ENCODE measurements at regions not wholly inside any gene's neighbourhood (a gene's known extent, or its start where the extent isn't known, plus 50 kb on each side); places are given as distances from the start of the nearest gene placed in this dataset.

DNA sequence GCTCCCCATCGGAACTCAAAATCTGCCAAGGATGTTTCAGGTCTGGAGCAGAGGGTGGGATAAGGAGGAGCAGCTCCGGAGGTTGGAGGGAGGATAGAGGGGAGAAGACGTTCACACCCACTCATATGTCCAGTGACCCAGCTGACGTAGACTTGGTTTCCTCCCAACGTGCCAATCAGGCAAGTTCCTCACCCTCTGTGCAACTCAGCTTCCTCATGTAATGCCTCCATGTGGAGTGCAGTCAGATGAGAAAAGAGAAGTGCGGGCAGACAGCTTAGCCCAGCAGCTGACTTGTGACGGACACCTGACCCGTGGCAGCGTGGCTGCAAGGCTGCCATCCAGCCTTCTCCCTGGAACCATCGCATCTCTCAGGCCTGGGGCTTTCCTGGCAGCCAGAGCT is 86.8 kb downstream of the NPTX2 start:
- peaks cover 2% of the 10 kb centered on the region for H3K9me3 Mint-ChIP-seq
- H3K36me3 Mint-ChIP-seq = no peaks in the 10 kb centered on the region
- no peak for DNase-seq (ENCODE audit: low spot score in 2 of 2)
- no peaks in the 10 kb centered on the region for H3K4me1 Mint-ChIP-seq
- no peak for ATAC-seq (ENCODE audit: low read depth)
- no peak overlapping the region for H3K4me3 Mint-ChIP-seq
- no peak overlapping the region for H3K27ac Mint-ChIP-seq
- peaks cover 24% of the 10 kb centered on the region for H3K27me3 Mint-ChIP-seq

DNA sequence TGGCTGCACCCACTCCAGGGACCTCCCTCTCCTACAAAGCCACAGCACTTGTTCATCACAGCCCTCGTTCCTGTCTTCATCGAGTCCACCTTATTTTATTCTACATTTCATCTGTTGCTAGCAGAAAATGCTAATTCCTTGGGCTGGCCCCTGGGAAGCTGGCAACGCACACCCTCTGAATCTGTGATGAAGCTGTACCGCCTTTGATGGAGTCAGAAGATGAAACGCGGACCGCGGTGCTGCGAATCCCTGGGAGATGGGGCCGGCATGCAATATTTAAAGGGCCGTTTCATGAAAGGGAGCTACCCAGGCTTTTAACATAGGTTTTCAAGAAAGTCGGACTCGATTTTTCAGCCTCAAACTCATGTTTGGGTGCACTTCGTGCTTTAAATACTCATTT is 88.5 kb downstream of the NPTX2 start:
- peaks cover 23% of the 10 kb centered on the region for H3K27me3 Mint-ChIP-seq
- H3K4me3 Mint-ChIP-seq = no peak overlapping the region
- DNase-seq (ENCODE audit: low spot score in 2 of 2) (no peak), ATAC-seq (ENCODE audit: low read depth) (no peak)
- H3K36me3 Mint-ChIP-seq = no peaks in the 10 kb centered on the region
- no peaks in the 10 kb centered on the region for H3K4me1 Mint-ChIP-seq
- no peak overlapping the region for H3K27ac Mint-ChIP-seq
- H3K9me3 Mint-ChIP-seq = peaks cover 2% of the 10 kb centered on the region

DNA sequence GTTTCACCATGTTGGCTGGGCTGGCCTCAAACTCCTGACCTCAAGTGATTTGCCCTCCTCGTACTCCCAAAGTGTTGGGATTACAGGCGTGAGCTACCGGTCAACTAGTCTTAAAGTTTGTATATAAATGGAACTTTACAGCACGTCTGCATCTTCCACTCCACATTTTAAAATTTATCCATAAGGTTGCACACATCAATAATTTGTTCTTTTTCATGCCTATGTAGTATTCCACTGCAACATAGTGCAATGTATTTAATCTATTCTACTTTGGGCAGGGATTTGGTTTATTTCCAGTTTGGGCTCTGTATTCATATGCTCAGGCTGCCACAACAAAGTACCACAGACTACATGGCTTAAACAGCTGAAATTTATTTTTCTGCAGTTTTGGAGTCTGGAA is 90.0 kb downstream of the NPTX2 start:
- Mint-ChIP-seq H3K9me3 (peaks cover 2% of the 10 kb centered on the region), H3K4me1 (no peaks in the 10 kb centered on the region), H3K4me3 (no peak overlapping the region), H3K36me3 (no peaks in the 10 kb centered on the region), H3K27me3 (peaks cover 20% of the 10 kb centered on the region), H3K27ac (no peak overlapping the region)
- ATAC-seq (ENCODE audit: low read depth) (no peak), DNase-seq (ENCODE audit: low spot score in 2 of 2) (no peak)

DNA sequence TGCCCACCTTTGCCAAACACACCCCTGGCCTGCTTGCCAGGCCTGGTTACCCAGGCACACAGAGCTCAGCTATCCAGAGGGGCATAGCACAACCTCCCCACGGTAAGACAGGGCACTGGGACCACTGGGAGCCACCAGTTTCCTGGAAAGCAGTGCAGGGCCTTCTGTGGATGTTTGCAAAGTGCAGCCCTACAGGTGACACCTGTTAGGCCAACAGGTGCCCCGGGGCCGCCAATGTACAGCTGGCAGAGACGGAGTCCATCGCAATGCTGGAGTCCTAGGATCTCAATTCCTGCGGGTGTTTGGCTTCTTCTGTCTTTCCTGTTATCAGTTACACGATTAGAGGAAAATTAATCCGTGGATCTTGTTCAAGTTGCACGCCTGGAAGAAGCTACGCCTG is 94.9 kb downstream of the NPTX2 start:
- H3K27ac Mint-ChIP-seq = no peak overlapping the region
- no peaks in the 10 kb centered on the region for H3K36me3 Mint-ChIP-seq
- peaks cover 2% of the 10 kb centered on the region for H3K27me3 Mint-ChIP-seq
- H3K4me1 Mint-ChIP-seq = no peaks in the 10 kb centered on the region
- no peak overlapping the region for H3K4me3 Mint-ChIP-seq
- DNase-seq (ENCODE audit: low spot score in 2 of 2) (no peak), ATAC-seq (ENCODE audit: low read depth) (no peak)
- H3K9me3 Mint-ChIP-seq = peaks cover 2% of the 10 kb centered on the region

DNA sequence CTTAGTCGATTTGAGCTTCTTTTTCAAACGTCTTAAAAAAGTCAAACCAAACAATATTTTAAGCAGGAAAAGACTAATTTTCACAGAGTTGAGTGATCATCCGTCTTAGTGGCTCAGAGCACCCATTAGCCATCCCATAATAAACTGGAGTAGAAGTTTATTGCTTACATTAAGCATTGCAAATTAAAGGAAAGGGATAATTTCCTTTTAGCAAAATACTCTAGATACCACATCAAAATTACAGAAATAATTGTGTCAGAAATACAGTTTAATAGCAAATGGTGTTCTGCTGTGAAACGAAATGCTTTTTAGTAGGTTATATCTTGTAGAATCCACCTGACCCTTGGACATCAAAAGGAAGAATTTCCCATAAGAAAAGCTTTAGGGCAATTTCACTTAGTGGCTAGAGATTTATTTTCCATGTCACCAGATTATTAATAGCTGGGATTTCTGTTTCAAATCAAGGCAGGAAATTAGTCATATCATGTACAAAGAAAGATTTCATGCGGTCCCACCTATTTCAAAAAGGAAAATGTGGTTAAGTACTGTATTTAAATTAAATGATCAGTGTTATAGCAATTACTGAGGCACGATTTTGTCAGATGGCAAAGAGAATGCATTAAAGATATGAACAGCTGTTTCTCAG is 96.2 kb downstream of the NPTX2 start:
- Mint-ChIP-seq H3K36me3 (no peaks in the 10 kb centered on the region), H3K4me1 (no peaks in the 10 kb centered on the region)

DNA sequence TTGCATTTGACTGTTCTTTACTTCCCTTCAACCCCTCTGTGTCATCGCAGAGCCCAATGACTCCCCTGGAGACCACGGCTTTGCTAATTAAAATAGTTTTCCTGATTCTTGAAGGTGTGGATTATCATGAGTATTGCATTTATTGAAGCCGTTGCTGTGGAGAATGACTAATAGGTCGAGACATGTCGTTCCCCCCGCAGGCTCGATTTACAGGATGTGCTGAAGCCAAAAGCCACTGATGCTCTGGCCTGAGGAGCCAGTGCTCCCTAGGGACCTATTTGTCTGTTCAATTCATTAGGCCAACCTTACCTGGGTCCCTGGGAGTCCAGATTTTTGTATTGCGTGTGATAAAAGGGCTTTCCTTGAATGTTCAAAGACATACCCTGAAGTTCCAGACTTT is 102.3 kb downstream of the NPTX2 start:
- no peaks in the 10 kb centered on the region for H3K4me1 Mint-ChIP-seq
- no peaks in the 10 kb centered on the region for H3K9me3 Mint-ChIP-seq
- H3K27ac Mint-ChIP-seq = no peak overlapping the region
- H3K4me3 Mint-ChIP-seq = no peak overlapping the region
- no peak for ATAC-seq (ENCODE audit: low read depth)
- no peak for DNase-seq (ENCODE audit: low spot score in 2 of 2)
- no peaks in the 10 kb centered on the region for H3K36me3 Mint-ChIP-seq
- peaks cover 1% of the 10 kb centered on the region for H3K27me3 Mint-ChIP-seq

More for the DNA sequence above, 96.2 kb downstream of the NPTX2 start:
- ATAC-seq (ENCODE audit: low read depth) (no peak), DNase-seq (ENCODE audit: low spot score in 2 of 2) (no peak)
- no peak overlapping the region for H3K27ac Mint-ChIP-seq
- no peaks in the 10 kb centered on the region for H3K9me3 Mint-ChIP-seq
- no peaks in the 10 kb centered on the region for H3K27me3 Mint-ChIP-seq
- no peak overlapping the region for H3K4me3 Mint-ChIP-seq

DNA sequence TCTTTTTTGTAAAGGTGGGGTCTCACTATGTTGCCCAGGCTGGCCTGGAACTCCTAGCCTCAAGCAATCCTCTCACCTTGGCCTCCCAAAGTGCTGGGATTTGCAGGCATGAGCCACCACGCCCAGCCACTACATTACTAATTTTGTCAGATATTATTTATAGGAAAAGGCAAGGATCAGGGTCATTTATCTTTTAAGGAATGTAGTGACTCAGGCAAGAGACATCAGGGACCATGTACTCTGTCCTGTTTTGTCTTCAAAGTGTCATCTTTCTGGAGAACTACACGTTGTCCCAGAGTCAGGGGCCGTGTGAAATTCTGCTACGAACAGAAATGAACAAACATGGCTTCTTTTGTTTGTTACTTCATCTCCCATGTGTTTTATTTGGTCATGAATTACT is 105.3 kb downstream of the NPTX2 start:
- no peak overlapping the region for H3K27ac Mint-ChIP-seq
- peaks cover 2% of the 10 kb centered on the region for H3K9me3 Mint-ChIP-seq
- ATAC-seq (ENCODE audit: low read depth) (no peak), DNase-seq (ENCODE audit: low spot score in 2 of 2) (no peak)
- H3K27me3 Mint-ChIP-seq = peaks cover 4% of the 10 kb centered on the region
- H3K4me3 Mint-ChIP-seq = no peak overlapping the region
- H3K4me1 Mint-ChIP-seq = no peaks in the 10 kb centered on the region
- H3K36me3 Mint-ChIP-seq = no peaks in the 10 kb centered on the region

DNA sequence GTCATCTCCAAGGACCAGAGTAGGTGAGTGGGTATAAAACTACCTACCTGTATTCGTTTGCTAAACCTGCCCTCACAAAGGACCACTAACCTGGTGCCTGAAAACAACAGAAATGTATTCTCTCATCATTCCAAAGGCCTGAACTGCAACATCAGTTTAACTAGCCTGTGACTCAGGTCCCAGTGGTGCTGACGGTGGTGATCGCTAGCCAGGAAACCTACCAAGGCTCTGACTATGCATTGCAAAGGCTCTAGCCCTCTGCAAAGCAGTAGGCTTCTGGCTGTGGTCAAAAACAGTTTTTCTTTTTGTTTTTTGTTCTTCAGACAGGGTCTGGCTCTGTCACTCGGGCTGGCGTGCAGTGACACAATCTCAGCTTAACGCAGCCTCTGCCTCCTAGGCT is 107.5 kb downstream of the NPTX2 start:
- peaks cover 2% of the 10 kb centered on the region for H3K9me3 Mint-ChIP-seq
- H3K27ac Mint-ChIP-seq = no peak overlapping the region
- H3K4me1 Mint-ChIP-seq = no peaks in the 10 kb centered on the region
- no peak overlapping the region for H3K4me3 Mint-ChIP-seq
- H3K36me3 Mint-ChIP-seq = no peaks in the 10 kb centered on the region
- no peak for ATAC-seq (ENCODE audit: low read depth)
- peaks cover 9% of the 10 kb centered on the region for H3K27me3 Mint-ChIP-seq
- no peak for DNase-seq (ENCODE audit: low spot score in 2 of 2)

DNA sequence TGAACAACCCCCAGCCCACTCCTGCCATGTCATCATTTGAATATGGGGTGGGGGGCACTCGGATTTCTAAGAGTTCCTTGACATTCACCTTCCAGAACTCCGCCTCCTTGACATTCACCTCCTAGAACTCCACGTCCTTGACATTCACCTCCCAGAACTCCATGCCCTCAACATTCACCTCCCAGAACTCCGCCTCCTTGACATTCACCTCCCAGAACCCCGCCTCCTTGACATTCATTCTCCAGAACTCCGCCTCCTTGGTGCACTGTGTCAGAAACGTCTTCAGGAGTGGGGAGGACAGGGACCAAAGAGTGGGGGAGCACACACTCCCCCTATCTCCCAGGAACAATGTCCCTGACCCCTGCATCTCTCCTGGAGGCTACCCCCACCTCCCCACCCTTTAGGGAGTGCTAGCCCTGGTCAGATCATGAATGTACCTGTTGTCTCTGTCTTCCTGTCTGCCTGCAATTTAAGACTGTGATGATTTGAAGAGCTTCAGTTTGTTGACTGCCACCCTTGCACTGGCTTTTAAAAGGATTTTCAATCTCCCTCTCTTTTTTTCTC is 110.1 kb downstream of the NPTX2 start:
- no peak for ATAC-seq (ENCODE audit: low read depth)
- Mint-ChIP-seq H3K4me1 (no peaks in the 10 kb centered on the region), H3K27ac (no peak overlapping the region), H3K27me3 (peaks cover 16% of the 10 kb centered on the region), H3K4me3 (no peak overlapping the region), H3K36me3 (peaks cover 2% of the 10 kb centered on the region), H3K9me3 (peaks cover 2% of the 10 kb centered on the region)
- no peak for DNase-seq (ENCODE audit: low spot score in 2 of 2)

DNA sequence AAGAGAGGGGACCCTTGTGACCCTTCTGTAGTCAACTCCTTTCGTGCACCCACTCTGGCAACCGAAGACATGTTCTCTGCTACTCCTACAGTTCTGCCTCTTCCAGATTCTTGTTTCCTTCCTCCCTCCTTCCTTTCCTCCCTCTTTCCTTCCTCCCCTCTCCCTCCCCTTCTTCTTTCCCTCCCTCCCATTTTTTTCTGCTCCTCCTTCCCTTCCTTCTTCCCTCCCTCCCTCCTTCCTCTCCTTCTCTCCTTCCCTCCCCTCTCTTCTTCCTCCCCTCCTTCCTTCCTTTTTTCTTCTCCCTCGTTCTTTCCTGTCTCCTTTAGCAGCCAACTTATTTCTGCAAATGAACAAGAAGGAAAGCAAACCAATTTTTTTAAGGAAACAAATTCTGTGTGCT is 111.5 kb downstream of the NPTX2 start:
- peaks cover 2% of the 10 kb centered on the region for H3K36me3 Mint-ChIP-seq
- H3K4me1 Mint-ChIP-seq = no peaks in the 10 kb centered on the region
- H3K27me3 Mint-ChIP-seq = peaks cover 16% of the 10 kb centered on the region
- no peak for DNase-seq (ENCODE audit: low spot score in 2 of 2)
- peaks cover 2% of the 10 kb centered on the region for H3K9me3 Mint-ChIP-seq
- H3K27ac Mint-ChIP-seq = no peak overlapping the region
- H3K4me3 Mint-ChIP-seq = no peak overlapping the region
- no peak for ATAC-seq (ENCODE audit: low read depth)

DNA sequence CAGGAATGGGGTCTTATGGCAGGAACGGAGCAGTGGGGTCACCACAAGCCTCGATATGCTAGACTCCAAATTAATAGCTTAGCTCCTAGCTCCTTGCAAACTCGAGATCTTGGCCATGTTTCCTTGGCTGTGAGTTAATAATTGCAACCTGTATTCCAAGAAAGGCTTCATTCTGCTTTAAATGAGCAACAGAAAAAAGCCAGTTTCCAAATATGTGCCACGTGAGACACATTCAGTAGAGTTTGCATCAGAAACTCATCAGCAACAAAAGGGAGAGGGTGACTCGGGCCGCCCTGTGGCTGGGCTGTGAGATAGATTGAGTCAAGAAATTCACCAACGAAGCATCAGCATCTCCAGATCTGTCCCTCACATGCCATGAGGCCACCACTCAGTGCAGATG is 112.0 kb downstream of the NPTX2 start:
- DNase-seq (ENCODE audit: low spot score in 2 of 2) (no peak), ATAC-seq (ENCODE audit: low read depth) (no peak)
- Mint-ChIP-seq H3K4me3 (no peak overlapping the region), H3K9me3 (peaks cover 2% of the 10 kb centered on the region), H3K4me1 (no peaks in the 10 kb centered on the region), H3K27me3 (peaks cover 16% of the 10 kb centered on the region), H3K36me3 (peaks cover 2% of the 10 kb centered on the region), H3K27ac (no peak overlapping the region)

DNA sequence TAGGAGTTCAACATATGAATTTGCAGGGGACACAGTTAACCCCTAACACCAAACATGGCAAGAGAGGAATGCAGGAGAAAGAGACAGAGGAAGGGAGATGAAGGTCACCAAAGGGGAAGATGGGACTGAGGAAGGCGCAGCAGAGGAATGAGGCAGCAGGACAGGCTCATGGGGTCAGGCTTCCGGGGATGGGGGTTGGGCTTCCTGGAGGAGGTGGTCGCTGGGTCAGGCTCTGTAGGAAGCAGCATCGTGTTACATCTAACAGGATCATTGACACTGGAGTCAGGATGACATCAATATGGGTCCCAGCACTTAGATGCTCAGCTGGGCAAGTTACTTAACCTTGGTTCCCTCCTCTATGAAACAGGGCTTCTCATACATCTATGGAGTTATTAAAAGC is 113.2 kb downstream of the NPTX2 start:
- no peak overlapping the region for H3K27ac Mint-ChIP-seq
- H3K27me3 Mint-ChIP-seq = peaks cover 15% of the 10 kb centered on the region
- no peak overlapping the region for H3K4me3 Mint-ChIP-seq
- H3K9me3 Mint-ChIP-seq = peaks cover 2% of the 10 kb centered on the region
- DNase-seq (ENCODE audit: low spot score in 2 of 2) = no peak
- peaks cover 2% of the 10 kb centered on the region for H3K36me3 Mint-ChIP-seq
- no peak for ATAC-seq (ENCODE audit: low read depth)
- no peaks in the 10 kb centered on the region for H3K4me1 Mint-ChIP-seq

DNA sequence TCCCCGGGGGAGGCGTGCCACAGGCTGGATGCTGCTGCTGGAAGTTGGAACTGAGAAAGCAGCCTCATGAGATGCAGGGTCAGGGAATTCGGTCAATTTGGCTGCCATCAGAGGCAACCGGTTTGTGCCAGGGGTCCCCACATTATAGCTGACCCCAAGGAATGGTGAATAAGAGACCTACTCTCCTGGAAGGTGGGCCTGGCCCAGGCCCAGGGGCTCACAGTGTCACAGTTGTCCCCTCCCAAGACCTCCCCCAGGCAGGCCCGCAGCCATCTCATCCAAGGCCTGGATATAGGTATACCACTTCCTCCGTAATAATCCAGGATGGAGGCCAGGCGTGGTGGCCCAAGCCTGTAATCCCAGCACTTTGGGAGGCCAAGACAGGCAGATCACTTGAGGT is 114.6 kb downstream of the NPTX2 start:
- H3K36me3 Mint-ChIP-seq = peaks cover 2% of the 10 kb centered on the region
- ATAC-seq (ENCODE audit: low read depth) (no peak), DNase-seq (ENCODE audit: low spot score in 2 of 2) (no peak)
- no peaks in the 10 kb centered on the region for H3K4me1 Mint-ChIP-seq
- no peak overlapping the region for H3K4me3 Mint-ChIP-seq
- peaks cover 15% of the 10 kb centered on the region for H3K27me3 Mint-ChIP-seq
- H3K9me3 Mint-ChIP-seq = peaks cover 2% of the 10 kb centered on the region
- no peak overlapping the region for H3K27ac Mint-ChIP-seq

DNA sequence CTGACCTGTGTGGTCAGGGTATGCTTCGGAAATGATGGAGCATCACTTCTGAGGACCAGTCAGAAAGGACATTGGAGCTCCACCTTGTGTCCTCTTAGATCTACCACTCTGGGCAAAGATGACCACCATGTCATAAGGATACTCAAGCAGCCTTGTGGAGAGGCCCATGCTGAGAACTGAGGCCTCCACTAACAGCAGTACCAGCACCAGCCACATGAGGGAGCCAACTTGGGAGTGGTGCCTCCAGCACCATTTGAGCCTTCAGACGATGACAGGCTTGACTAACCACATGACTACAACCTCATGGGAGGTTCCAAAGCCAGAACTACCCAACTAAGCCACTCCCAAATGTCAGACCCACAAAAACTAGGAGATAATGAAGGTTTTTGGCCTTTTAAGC is 116.0 kb downstream of the NPTX2 start:
- no peak overlapping the region for H3K27ac Mint-ChIP-seq
- DNase-seq (ENCODE audit: low spot score in 2 of 2) (peak in 1 of 2 donors; percentile 14), ATAC-seq (ENCODE audit: low read depth) (peak; percentile 35)
- no peaks in the 10 kb centered on the region for H3K9me3 Mint-ChIP-seq
- H3K27me3 Mint-ChIP-seq = peaks cover 11% of the 10 kb centered on the region
- no peaks in the 10 kb centered on the region for H3K4me1 Mint-ChIP-seq
- peaks cover 2% of the 10 kb centered on the region for H3K36me3 Mint-ChIP-seq
- H3K4me3 Mint-ChIP-seq = no peak overlapping the region

DNA sequence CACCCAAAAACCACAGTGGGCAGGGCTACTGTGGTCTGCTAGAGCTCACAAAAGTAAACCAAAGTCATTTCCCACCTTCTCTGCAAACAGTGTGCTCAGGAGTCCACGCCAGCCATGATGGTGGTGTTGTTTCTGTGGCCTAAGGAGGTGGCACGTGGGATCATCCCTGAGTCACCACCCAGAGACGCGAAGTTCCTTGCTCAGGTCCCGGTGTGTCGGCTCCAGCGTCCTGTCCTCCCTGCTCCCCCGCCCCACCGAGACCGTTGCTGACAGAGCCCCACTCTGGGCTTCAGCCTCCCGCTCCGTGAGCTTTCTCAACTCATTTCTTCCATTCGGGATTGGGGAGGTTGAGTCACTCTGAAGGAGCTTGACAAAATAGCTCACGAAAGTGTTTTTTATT is 118.7 kb downstream of the NPTX2 start:
- ATAC-seq (ENCODE audit: low read depth) (no peak), DNase-seq (ENCODE audit: low spot score in 2 of 2) (no peak)

More for the DNA sequence above, 118.7 kb downstream of the NPTX2 start:
- Mint-ChIP-seq H3K4me3 (no peak overlapping the region), H3K36me3 (peaks cover 2% of the 10 kb centered on the region), H3K9me3 (no peaks in the 10 kb centered on the region), H3K27ac (no peak overlapping the region), H3K4me1 (no peaks in the 10 kb centered on the region), H3K27me3 (peaks cover 4% of the 10 kb centered on the region)

Data from memory B cell (primary cell).